Inflammatory macrophage (primary cell): ENCODE measurements at regions not wholly inside any gene's neighbourhood (a gene's known extent, or its start where the extent isn't known, plus 50 kb on each side); places are given as distances from the start of the nearest gene placed in this dataset.

ENCODE experiments used
- DNase-seq, 2 donors: peaks; one replicate each; pipeline ENCODE4 v3.0.0-alpha.2; 2020 to 2022

DNA sequence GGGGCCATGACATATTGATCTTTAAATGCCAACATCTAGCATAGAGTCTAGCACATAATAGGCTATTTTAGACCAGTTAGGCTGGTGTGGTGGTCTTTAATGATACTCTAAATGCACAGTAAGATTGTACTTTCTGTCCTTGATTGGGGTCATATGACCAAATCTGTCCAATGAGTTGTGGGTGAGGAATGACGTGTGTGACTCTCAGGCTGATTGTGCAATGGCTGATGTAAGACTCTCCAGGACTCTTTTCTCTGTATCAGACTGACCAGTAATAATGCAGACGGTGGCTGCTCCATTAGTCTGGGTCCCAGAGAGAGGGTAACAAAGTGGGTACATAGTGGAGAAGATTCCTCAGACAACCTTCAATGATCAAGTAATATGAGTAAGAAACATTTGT, 541.6 kb upstream of the CAMK1G start:
- DNase-seq: peak in 1 of 2 donors; percentile 9

DNA sequence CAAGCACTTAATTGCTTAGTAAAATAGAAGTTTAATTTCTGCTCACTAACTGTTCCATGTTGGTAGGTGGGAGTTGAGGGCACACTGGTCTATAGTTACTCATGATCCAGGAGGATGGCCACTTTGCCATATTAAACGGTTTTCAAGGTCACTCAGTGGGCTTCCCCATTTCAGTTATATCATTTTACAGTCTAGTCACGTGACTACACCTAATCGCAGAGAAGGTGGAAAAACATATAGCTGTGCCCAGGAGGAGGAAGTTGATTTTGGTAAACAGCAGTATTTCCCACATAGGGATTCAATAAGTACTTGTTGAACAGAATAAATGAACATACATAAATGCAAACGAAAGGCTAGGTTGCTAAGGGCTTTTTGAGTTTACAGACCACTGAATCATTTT, 541.1 kb upstream of the CAMK1G start:
- no peak for DNase-seq

- no peak for DNase-seq
These were observed 538.0 kb upstream of the CAMK1G start for GRCh38 chr1:209045331-209046057.

- no peak for DNase-seq
These were observed 537.5 kb upstream of the CAMK1G start for GRCh38 chr1:209046058-209046417.

DNA sequence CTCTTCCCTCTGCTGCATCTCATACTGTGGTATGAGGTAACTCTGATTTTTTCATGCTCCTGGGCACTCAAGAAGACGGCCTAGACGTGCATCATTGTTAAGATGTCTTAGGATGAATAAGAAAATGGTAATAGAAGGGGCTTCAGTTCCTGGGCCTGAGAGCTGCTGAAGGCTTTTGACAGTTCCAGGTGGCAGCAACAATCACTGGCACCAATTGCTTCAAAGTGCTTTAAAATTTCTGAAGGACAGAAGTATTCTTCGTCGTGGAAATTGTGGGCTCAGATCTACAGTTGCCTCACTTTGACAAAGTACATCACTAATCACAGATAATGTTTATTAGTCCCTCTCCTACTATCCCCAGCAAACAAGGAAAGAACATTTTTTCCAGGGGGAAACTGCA, 536.6 kb upstream of the CAMK1G start:
- no peak for DNase-seq

DNA sequence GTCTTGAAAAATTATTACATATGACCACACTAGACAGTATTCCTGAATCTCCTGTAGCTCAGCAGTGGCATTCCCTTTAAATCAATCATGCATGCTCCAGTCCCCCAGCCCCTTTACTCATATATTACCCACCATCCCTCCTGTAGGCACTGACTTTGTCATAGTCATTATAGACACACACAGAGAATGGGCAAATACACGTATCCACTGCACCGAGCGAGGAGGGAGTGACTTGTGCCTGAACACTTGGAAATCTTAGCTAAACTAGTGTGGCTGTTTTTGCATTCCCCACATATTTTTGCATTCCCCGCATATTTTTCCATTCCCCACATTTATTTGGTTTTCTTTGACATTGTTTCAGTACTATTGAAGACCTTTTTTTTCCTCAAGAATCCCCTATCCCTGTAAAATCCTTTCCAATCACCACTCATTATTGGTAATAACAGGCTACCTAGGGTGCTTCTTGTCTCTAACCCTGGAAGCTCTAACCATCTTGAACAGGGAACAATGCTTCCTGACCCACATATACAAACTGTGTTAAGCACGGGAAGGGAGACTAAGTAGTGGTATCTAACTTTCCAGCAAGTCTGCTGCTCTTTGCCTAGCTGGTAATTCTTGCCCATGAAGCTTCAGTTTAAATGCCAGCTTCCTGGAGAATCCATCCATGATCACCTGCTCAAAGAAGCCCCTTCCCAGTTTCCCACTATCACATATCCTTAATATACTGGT, 534.4 kb upstream of the CAMK1G start:
- no peak for DNase-seq

GRCh38 chr1:209051570-209051969, 531.9 kb upstream of the CAMK1G start:
- no peak for DNase-seq

- DNase-seq: no peak
These were observed 529.9 kb upstream of the CAMK1G start for GRCh38 chr1:209053587-209053986.

DNA sequence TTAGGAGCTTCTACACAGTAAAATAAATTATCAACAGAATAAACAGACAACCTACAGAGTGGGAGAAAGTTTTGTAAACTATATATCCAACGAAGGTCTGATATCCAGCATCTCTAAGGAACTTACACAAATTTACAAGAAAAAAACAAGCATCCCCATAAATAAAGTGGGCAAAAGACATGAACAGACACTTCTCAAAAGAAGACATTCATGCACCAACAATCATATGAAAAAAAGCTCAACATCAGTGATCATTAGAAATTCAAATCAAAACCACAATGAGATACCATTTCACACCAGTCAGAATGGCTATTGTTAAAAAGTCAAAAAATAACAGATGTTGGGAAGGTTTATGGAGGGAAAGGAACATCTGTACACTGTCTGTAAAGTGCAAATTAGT, 526.4 kb upstream of the CAMK1G start:
- DNase-seq: no peak

GRCh38 chr1:209057901-209058300, 525.6 kb upstream of the CAMK1G start:
- DNase-seq: peak; percentile 27 to 38

DNA sequence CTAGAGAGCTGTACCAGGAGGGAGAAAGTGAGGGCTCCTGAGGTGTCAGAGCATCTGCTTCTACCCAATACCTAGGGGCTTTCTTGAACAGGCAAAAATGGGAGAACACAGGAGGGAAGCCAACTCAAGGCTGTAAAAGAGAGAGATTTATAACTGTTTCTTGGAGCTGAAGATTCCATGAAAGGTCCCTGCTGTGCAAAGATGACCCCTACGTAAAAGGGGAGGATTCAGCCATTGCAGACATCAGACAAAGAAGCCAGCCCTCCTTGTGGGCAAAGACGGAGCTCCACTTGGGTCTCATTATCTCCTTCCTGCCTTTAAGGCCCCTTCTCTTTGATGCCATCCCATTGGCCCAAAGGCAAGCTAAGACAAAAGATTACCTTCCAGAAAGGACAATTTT, 524.1 kb upstream of the CAMK1G start:
- DNase-seq: no peak

GRCh38 chr1:209059981-209060380, 523.5 kb upstream of the CAMK1G start:
- no peak for DNase-seq

- DNase-seq: no peak
These were observed 521.4 kb upstream of the CAMK1G start for GRCh38 chr1:209062081-209062620.

DNA sequence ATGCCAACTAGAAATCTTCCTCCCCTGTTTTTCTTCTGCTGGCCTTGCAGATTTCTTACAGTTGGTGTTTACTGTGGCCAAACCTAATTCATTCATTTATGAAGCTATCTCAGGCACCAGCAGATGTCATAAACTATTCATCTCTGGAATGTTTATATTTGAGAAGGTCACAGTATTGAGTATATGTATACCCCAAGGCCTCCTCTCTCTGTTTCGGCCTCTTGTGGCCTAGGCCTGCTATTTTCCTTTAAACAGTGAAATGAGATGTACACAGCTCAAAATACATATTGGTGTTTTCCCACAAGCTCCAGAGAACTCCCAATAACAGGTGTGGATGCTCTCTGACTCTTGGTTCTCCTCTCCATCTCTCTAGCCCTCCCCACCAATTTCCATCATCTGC, 520.7 kb upstream of the CAMK1G start:
- DNase-seq: no peak

GRCh38 chr1:209063767-209064659, 519.5 kb upstream of the CAMK1G start:
- DNase-seq: no peak

- DNase-seq: no peak
These were observed 518.4 kb upstream of the CAMK1G start for GRCh38 chr1:209064850-209065706.

- DNase-seq: no peak
These were observed 511.0 kb upstream of the CAMK1G start for GRCh38 chr1:209072481-209072880.

- no peak for DNase-seq
These were observed 509.6 kb upstream of the CAMK1G start for GRCh38 chr1:209073879-209074278.

DNA sequence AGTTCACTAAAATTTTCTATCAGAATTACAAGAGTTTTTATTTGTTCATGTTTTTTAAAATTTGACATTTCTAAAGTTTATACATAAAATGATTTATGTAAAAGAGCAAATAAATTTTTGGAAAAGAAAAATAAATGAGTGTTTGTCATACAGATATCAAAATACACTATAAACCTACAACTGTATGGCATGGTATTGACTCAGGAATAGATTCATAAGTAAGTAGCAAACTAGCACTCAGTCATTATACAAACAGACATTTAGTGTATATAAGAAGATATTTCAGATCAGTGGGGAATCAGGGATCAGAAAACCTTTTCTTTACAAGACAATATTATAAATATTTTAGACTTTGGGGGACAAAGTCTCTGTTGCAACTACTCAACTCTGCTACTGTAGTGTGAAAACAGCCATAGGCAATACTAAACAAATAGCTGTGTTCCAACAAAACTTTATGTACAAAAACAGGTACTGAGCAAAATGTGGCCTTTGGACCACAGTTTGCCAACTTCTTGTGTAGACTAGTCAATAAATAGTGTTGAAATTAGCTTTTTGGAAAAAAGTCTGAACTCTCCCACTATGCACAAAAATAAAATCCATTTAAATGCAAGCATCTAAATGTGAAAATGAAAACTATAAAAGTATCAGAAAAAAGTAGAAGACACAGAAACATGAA, 508.8 kb upstream of the CAMK1G start:
- DNase-seq: no peak

GRCh38 chr1:209076688-209077087, 506.8 kb upstream of the CAMK1G start:
- peak in 1 of 2 donors; percentile 4 for DNase-seq

GRCh38 chr1:209080170-209080781, 503.2 kb upstream of the CAMK1G start:
- DNase-seq: no peak
